CD14-positive monocyte (primary cell): ENCODE measurements at regions not wholly inside any gene's neighbourhood (a gene's known extent, or its start where the extent isn't known, plus 50 kb on each side); places are given as distances from the start of the nearest gene placed in this dataset.

ENCODE experiments used
- DNase-seq, 3 donors: peaks; one replicate each; pipeline ENCODE4 v3.0.0-alpha.2; 2011 to 2022
- H2AFZ ChIP-seq: 2 replicates; pipeline ENCODE4 v1.6.0; 2012; ENCODE audit warnings: mild to moderate bottlenecking, low read depth, low read length, inconsistent platforms; ENCODE audit not compliant: insufficient read depth, poor library complexity, severe bottlenecking
- H3K27ac ChIP-seq, 2 donors: 1 replicate in 1 of 2; 2 replicates in 1 of 2; pipeline ENCODE4 v1.5.1; 2012 to 2013; ENCODE audit warnings: low read length in 2 of 2, control low read depth in 1 of 2, inconsistent platforms in 1 of 2, low read depth in 1 of 2, mild to moderate bottlenecking in 1 of 2
- H3K27me3 ChIP-seq, 2 donors: one replicate each; pipeline versions ENCODE4 v1.6.0 to v1.6.1; 2011 to 2013; ENCODE audit warnings: low read length in 2 of 2; ENCODE audit not compliant: control insufficient read depth in 2 of 2, insufficient read depth in 2 of 2
- H3K36me3 ChIP-seq, 2 donors: replicated peaks in 1 of 2; 1 replicate in 1 of 2; 2 replicates in 1 of 2; pipeline versions ENCODE4 v1.5.1 to v1.6.1; 2012 to 2013; ENCODE audit warnings: low read length in 2 of 2, control low read depth in 1 of 2, inconsistent platforms in 1 of 2, mild to moderate bottlenecking in 1 of 2; ENCODE audit not compliant: insufficient read depth in 2 of 2, control insufficient read depth in 1 of 2
- H3K4me1 ChIP-seq, 2 donors: 1 replicate in 1 of 2; 2 replicates in 1 of 2; pipeline versions ENCODE4 v1.5.1 to v1.6.1; 2012 to 2013; ENCODE audit warnings: low read length in 2 of 2, control low read depth in 1 of 2, inconsistent platforms in 1 of 2, mild to moderate bottlenecking in 1 of 2, moderate library complexity in 1 of 2; ENCODE audit not compliant: insufficient read depth in 2 of 2, control insufficient read depth in 1 of 2
- H3K4me2 ChIP-seq: replicated peaks from 2 replicates; pipeline ENCODE3; 2012; ENCODE audit warnings: low read length, moderate library complexity, mild to moderate bottlenecking; ENCODE audit not compliant: poor library complexity, severe bottlenecking; ENCODE audit errors: extremely low read depth
- H3K4me3 ChIP-seq, 3 experiments: fragments of 200-600 bp in 1 of 3; sonication (generic) in 1 of 3; replicated peaks in 1 of 3; 1 replicate in 2 of 3; 2 replicates in 1 of 3; pipeline ENCODE4 v1.5.1; 2011 to 2013; ENCODE audit warnings: low read length in 3 of 3, mild to moderate bottlenecking in 3 of 3, control low read depth in 2 of 3, low read depth in 2 of 3, inconsistent platforms in 1 of 3, moderate library complexity in 1 of 3
- H3K79me2 ChIP-seq: 2 replicates; pipeline ENCODE4 v1.6.0; 2012; ENCODE audit warnings: mild to moderate bottlenecking, control low read depth, inconsistent platforms, low read length, moderate library complexity; ENCODE audit not compliant: insufficient read depth
- H3K9ac ChIP-seq: 2 replicates; pipeline ENCODE4 v1.6.0; 2017; ENCODE audit warnings: low read length, mild to moderate bottlenecking; ENCODE audit not compliant: insufficient read depth, poor library complexity, severe bottlenecking
- H3K9me3 ChIP-seq, 2 donors: replicated peaks in 1 of 2; 1 replicate in 1 of 2; 2 replicates in 1 of 2; pipeline versions ENCODE4 v1.5.1 to v1.6.1; 2012 to 2013; ENCODE audit warnings: low read length in 2 of 2, control low read depth in 1 of 2; ENCODE audit not compliant: control insufficient read depth in 1 of 2, insufficient read depth in 1 of 2
- H4K20me1 ChIP-seq: 2 replicates; pipeline ENCODE4 v1.6.0; 2012; ENCODE audit warnings: mild to moderate bottlenecking, low read length, control low read depth, moderate library complexity; ENCODE audit not compliant: insufficient read depth
- H3K27ac Mint-ChIP-seq, 7 donors: one replicate each; pipeline ENCODE4 v1.8.0; 2020; ENCODE audit warnings: mild to moderate bottlenecking in 7 of 7, mixed read lengths in 7 of 7, moderate library complexity in 6 of 7, inconsistent platforms in 2 of 7
- H3K27me3 Mint-ChIP-seq, 3 donors: one replicate each; pipeline ENCODE4 v1.8.0; 2021 to 2022; ENCODE audit warnings: low read depth in 3 of 3, mild to moderate bottlenecking in 3 of 3, mixed read lengths in 3 of 3, moderate library complexity in 3 of 3, inconsistent platforms in 1 of 3
- H3K36me3 Mint-ChIP-seq, 2 donors: one replicate each; pipeline ENCODE4 v1.8.0; 2020; ENCODE audit warnings: mixed read lengths in 2 of 2, inconsistent platforms in 1 of 2, mild to moderate bottlenecking in 1 of 2
- H3K4me1 Mint-ChIP-seq: one replicate; pipeline ENCODE4 v1.8.0; 2020; ENCODE audit warnings: mild to moderate bottlenecking, mixed read lengths
- H3K4me3 Mint-ChIP-seq, 2 donors: one replicate each; pipeline ENCODE4 v1.8.0; 2020; ENCODE audit warnings: mild to moderate bottlenecking in 2 of 2, mixed read lengths in 2 of 2, moderate library complexity in 1 of 2
- H3K9me3 Mint-ChIP-seq, 7 donors: one replicate each; pipeline ENCODE4 v1.8.0; 2020 to 2022; ENCODE audit warnings: mixed read lengths in 7 of 7, mild to moderate bottlenecking in 6 of 7, moderate library complexity in 6 of 7, inconsistent platforms in 2 of 7
- CTCF ChIP-seq: fragments of 200-600 bp; IDR thresholded peaks from one replicate; pipeline ENCODE4 v1.8.0; 2022; ENCODE audit warnings: antibody characterized with exemption, mild to moderate bottlenecking
- WGBS: methylation state at CpG from one replicate; pipeline ENCODE4 v1.1.5; 2013; ENCODE audit warnings: missing lambda C conversion rate; ENCODE audit not compliant: insufficient coverage; 5-methylcytosine and 5-hydroxymethylcytosine counted together
- intact Hi-C, 2 donors: fragments of 100-400 bp; cut with micrococcal nuclease; formaldehyde crosslinking; loops; one replicate each; pipeline versions ENCODE4 v1.15.0 to v1.15.1; 2023

- Histone ChIP-seq H3K79me2 (no peaks in the 10 kb centered on the region), H3K9ac (no peak overlapping the region), H3K4me2 (no peak overlapping the region), H4K20me1 (no peaks in the 10 kb centered on the region), H2AFZ (no peak overlapping the region), H3K27ac (no peak overlapping the region), H3K4me3 (no peak overlapping the region), H3K4me1 (no peaks in the 10 kb centered on the region), H3K36me3 (no peaks in the 10 kb centered on the region), H3K9me3 (no peaks in the 10 kb centered on the region), H3K27me3 (no peaks in the 10 kb centered on the region)
- Mint-ChIP-seq H3K36me3 (no peaks in the 10 kb centered on the region), H3K4me3 (no peak overlapping the region), H3K27ac (no peak overlapping the region), H3K4me1 (no peaks in the 10 kb centered on the region), H3K27me3 (peaks cover 2 to 6% (median 3%) of the 10 kb centered on the region in 3 donors), H3K9me3 (peaks cover 0 to 5% (median 1%) of the 10 kb centered on the region in 7 donors)
- TF ChIP-seq CTCF = no peak
- no peak for DNase-seq
- 95% methylated on average over 6 of the region's 7 CpGs for WGBS
- intact Hi-C loops = no loop called here
These were observed 182.7 kb upstream of the ZFHX3 start for GRCh38 chr16:73230651-73231050.

- peaks cover 2 to 3% (median 3%) of the 10 kb centered on the region in 3 donors for H3K27me3 Mint-ChIP-seq
- H3K27me3 ChIP-seq = no peaks in the 10 kb centered on the region
- no peak overlapping the region for H3K27ac Mint-ChIP-seq
- no peak overlapping the region for H3K4me3 ChIP-seq
- no peaks in the 10 kb centered on the region for H3K4me1 ChIP-seq
- no peak overlapping the region for H2AFZ ChIP-seq
- H4K20me1 ChIP-seq = no peaks in the 10 kb centered on the region
- no peaks in the 10 kb centered on the region for H3K79me2 ChIP-seq
- H3K36me3 Mint-ChIP-seq = no peaks in the 10 kb centered on the region
- H3K27ac ChIP-seq = no peak overlapping the region
- no peak overlapping the region for H3K9ac ChIP-seq
- intact Hi-C loops = no loop called here
- peaks cover 0 to 5% (median 1%) of the 10 kb centered on the region in 7 donors for H3K9me3 Mint-ChIP-seq
- H3K4me1 Mint-ChIP-seq = no peaks in the 10 kb centered on the region
- H3K36me3 ChIP-seq = no peaks in the 10 kb centered on the region
- no peak for DNase-seq
- H3K4me2 ChIP-seq = no peak overlapping the region
- H3K4me3 Mint-ChIP-seq = no peak overlapping the region
- 49% methylated on average over 2 of the region's 5 CpGs for WGBS
- TF ChIP-seq CTCF = no peak
- H3K9me3 ChIP-seq = no peaks in the 10 kb centered on the region
These were observed 180.7 kb upstream of the ZFHX3 start for GRCh38 chr16:73228649-73229048.
